ENCODE measurements at regions not wholly inside any gene's neighbourhood (a gene's known extent, or its start where the extent isn't known, plus 50 kb on each side); places are given as distances from the start of the nearest gene placed in this dataset.

GRCh38 chr16:73253922-73254480 is 206.1 kb upstream of the ZFHX3 start:
- 89 to 95% methylated on average over 1 to 3 of the region's 3 CpGs for WGBS, 2 experiments (ENCODE audit: insufficient coverage in 1 of 2, insufficient read length in 1 of 2)
- TF ChIP-seq CTCF (conservative IDR thresholded peaks at IDR 0.05): no peak
- H3K27ac Mint-ChIP-seq: no peak overlapping the region

GRCh38 chr16:73252446-73252845 is 204.5 kb upstream of the ZFHX3 start:
- no peak overlapping the region for H3K27ac Mint-ChIP-seq
- WGBS, 2 experiments (ENCODE audit: insufficient coverage in 1 of 2, insufficient read length in 1 of 2): 91 to 95% methylated on average over 10 of the region's 10 CpGs
- Histone ChIP-seq H3K27me3 (ENCODE audit: control insufficient read depth, insufficient read depth, low read length, poor library complexity, severe bottlenecking) (no peaks in the 10 kb centered on the region), H3K27ac (ENCODE audit: low read depth, low read length) (no peak overlapping the region), H3K9me3 (ENCODE audit: control insufficient read depth, low read length) (no peaks in the 10 kb centered on the region), H3K4me3 (ENCODE audit: low read length) (no peak overlapping the region), H3K9ac (ENCODE audit: extremely low read depth, low read length, poor library complexity, severe bottlenecking) (no peak overlapping the region), H3K36me3 (ENCODE audit: control insufficient read depth, insufficient read depth, low read length) (no peaks in the 10 kb centered on the region), H3K4me1 (ENCODE audit: control insufficient read depth, insufficient read depth, low read length) (no peaks in the 10 kb centered on the region)
- H3K36me3 Mint-ChIP-seq (ENCODE audit: low read depth): no peaks in the 10 kb centered on the region
- no peaks in the 10 kb centered on the region for H3K27me3 Mint-ChIP-seq (ENCODE audit: insufficient read depth)
- no peaks in the 10 kb centered on the region for H3K4me1 Mint-ChIP-seq
- no peaks in the 10 kb centered on the region for H3K9me3 Mint-ChIP-seq
- no peak for TF ChIP-seq CTCF (conservative IDR thresholded peaks at IDR 0.05)
- no peak for DNase-seq
- no peak overlapping the region for H3K4me3 Mint-ChIP-seq

More at GRCh38 chr16:73253922-73254480, 206.1 kb upstream of the ZFHX3 start:
- H3K36me3 ChIP-seq (ENCODE audit: control insufficient read depth, insufficient read depth, low read length): no peaks in the 10 kb centered on the region
- H3K27ac ChIP-seq (ENCODE audit: low read depth, low read length): no peak overlapping the region
- no peak overlapping the region for H3K4me3 Mint-ChIP-seq
- H3K9me3 ChIP-seq (ENCODE audit: control insufficient read depth, low read length): no peaks in the 10 kb centered on the region
- no peak overlapping the region for H3K4me3 ChIP-seq (ENCODE audit: low read length)
- H3K4me1 Mint-ChIP-seq: no peaks in the 10 kb centered on the region
- H3K9me3 Mint-ChIP-seq: no peaks in the 10 kb centered on the region
- no peak overlapping the region for H3K9ac ChIP-seq (ENCODE audit: extremely low read depth, low read length, poor library complexity, severe bottlenecking)
- no peaks in the 10 kb centered on the region for H3K27me3 ChIP-seq (ENCODE audit: control insufficient read depth, insufficient read depth, low read length, poor library complexity, severe bottlenecking)
- no peaks in the 10 kb centered on the region for H3K4me1 ChIP-seq (ENCODE audit: control insufficient read depth, insufficient read depth, low read length)
- H3K36me3 Mint-ChIP-seq (ENCODE audit: low read depth): no peaks in the 10 kb centered on the region
- DNase-seq: peak; percentile 57
- H3K27me3 Mint-ChIP-seq (ENCODE audit: insufficient read depth): no peaks in the 10 kb centered on the region

- no peaks in the 10 kb centered on the region for H3K36me3 Mint-ChIP-seq (ENCODE audit: low read depth)
- DNase-seq: no peak
- Histone ChIP-seq H3K27ac (ENCODE audit: low read depth, low read length) (no peak overlapping the region), H3K9ac (ENCODE audit: extremely low read depth, low read length, poor library complexity, severe bottlenecking) (no peak overlapping the region), H3K27me3 (ENCODE audit: control insufficient read depth, insufficient read depth, low read length, poor library complexity, severe bottlenecking) (no peaks in the 10 kb centered on the region), H3K36me3 (ENCODE audit: control insufficient read depth, insufficient read depth, low read length) (no peaks in the 10 kb centered on the region), H3K4me1 (ENCODE audit: control insufficient read depth, insufficient read depth, low read length) (no peaks in the 10 kb centered on the region), H3K9me3 (ENCODE audit: control insufficient read depth, low read length) (no peaks in the 10 kb centered on the region), H3K4me3 (ENCODE audit: low read length) (no peak overlapping the region)
- no peaks in the 10 kb centered on the region for H3K9me3 Mint-ChIP-seq
- no peaks in the 10 kb centered on the region for H3K27me3 Mint-ChIP-seq (ENCODE audit: insufficient read depth)
- no peak overlapping the region for H3K4me3 Mint-ChIP-seq
- 87% methylated on average over 4 of the region's 7 CpGs; no CpG with 5 or more reads in 1 of the 2 experiments for WGBS, 2 experiments (ENCODE audit: insufficient coverage in 1 of 2, insufficient read length in 1 of 2)
- H3K27ac Mint-ChIP-seq: no peak overlapping the region
- no peak for TF ChIP-seq CTCF (conservative IDR thresholded peaks at IDR 0.05)
- no peaks in the 10 kb centered on the region for H3K4me1 Mint-ChIP-seq
These were observed 203.7 kb upstream of the ZFHX3 start for GRCh38 chr16:73251608-73252007.

All from endodermal cell (in vitro differentiated cells).